IPS-20b (cell line): ENCODE measurements at regions not wholly inside any gene's neighbourhood (a gene's known extent, or its start where the extent isn't known, plus 50 kb on each side); places are given as distances from the start of the nearest gene placed in this dataset.

Experiments used
- H3K27ac ChIP-seq: one replicate; pipeline ENCODE4 v1.5.1; 2013; ENCODE audit warnings: low read length
- H3K27me3 ChIP-seq: 2 replicates; pipeline ENCODE4 v1.6.1; 2013; ENCODE audit warnings: mild to moderate bottlenecking, low read length, inconsistent platforms; ENCODE audit not compliant: insufficient read depth
- H3K36me3 ChIP-seq: 2 replicates; pipeline ENCODE4 v1.6.1; 2013; ENCODE audit warnings: low read depth, mild to moderate bottlenecking, inconsistent platforms, low read length, moderate library complexity; ENCODE audit not compliant: insufficient read depth
- H3K4me1 ChIP-seq: 2 replicates; pipeline ENCODE4 v1.6.1; 2013; ENCODE audit warnings: mild to moderate bottlenecking, control low read depth, inconsistent platforms, low read length, moderate library complexity; ENCODE audit not compliant: insufficient read depth
- H3K4me3 ChIP-seq: 2 replicates; pipeline ENCODE4 v1.5.1; 2013; ENCODE audit warnings: mild to moderate bottlenecking, low read length, inconsistent platforms
- H3K9ac ChIP-seq: 2 replicates; pipeline ENCODE4 v1.6.1; 2013; ENCODE audit warnings: low read depth, mild to moderate bottlenecking, inconsistent platforms, low read length, moderate library complexity
- H3K9me3 ChIP-seq: 2 replicates; pipeline ENCODE4 v1.6.1; 2013; ENCODE audit warnings: mild to moderate bottlenecking, low read depth, low read length, inconsistent platforms; ENCODE audit not compliant: insufficient read depth

- Histone ChIP-seq H3K27ac (no peak overlapping the region), H3K27me3 (no peaks in the 10 kb centered on the region), H3K4me1 (no peaks in the 10 kb centered on the region), H3K9ac (no peak overlapping the region), H3K36me3 (no peaks in the 10 kb centered on the region), H3K4me3 (no peak overlapping the region), H3K9me3 (no peaks in the 10 kb centered on the region)
These were observed 577.8 kb downstream of the ETNK1 start for GRCh38 chr12:23202728-23203127.

DNA sequence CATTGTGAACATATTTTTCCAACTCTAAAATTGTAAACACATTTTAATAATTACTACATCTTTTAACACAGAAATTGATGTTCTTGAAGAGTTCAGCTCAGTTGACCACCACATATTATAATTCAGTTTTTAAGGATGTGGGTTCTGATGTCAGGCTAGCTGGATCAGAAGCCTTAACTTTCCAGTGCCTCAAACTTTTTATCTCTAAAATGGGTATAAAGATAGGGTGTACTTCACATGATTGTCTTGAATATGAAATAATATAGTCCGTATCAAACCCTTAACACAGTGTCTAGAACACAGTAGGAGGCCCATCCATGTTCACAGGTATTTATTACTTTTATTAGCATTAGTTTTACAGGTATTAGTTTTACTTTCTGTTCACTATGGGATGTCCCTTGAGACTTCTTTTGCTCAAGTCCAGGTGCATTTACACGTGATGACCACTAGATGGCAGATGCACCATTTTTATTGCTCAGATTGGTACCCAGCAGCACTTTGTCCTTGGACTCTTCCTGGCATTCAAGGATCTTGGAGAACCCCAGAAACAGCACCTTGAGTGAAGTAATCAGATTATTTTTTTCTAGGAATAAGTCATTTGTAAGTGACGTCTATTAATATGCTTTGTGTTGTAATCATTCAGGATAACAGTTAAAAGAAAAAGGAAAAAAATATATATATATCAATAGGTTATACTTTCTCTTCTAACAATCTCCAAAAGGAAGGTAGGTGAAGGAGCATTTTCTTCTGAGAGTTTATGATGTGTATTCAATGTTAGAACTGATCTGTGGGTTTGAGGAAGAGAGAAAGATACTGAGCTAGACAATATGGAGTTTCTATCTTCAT is 580.2 kb downstream of the ETNK1 start:
- no peak overlapping the region for H3K9ac ChIP-seq
- H3K9me3 ChIP-seq: no peaks in the 10 kb centered on the region
- no peak overlapping the region for H3K27ac ChIP-seq
- H3K4me1 ChIP-seq: no peaks in the 10 kb centered on the region
- H3K27me3 ChIP-seq: no peaks in the 10 kb centered on the region
- H3K36me3 ChIP-seq: no peaks in the 10 kb centered on the region
- no peak overlapping the region for H3K4me3 ChIP-seq

DNA sequence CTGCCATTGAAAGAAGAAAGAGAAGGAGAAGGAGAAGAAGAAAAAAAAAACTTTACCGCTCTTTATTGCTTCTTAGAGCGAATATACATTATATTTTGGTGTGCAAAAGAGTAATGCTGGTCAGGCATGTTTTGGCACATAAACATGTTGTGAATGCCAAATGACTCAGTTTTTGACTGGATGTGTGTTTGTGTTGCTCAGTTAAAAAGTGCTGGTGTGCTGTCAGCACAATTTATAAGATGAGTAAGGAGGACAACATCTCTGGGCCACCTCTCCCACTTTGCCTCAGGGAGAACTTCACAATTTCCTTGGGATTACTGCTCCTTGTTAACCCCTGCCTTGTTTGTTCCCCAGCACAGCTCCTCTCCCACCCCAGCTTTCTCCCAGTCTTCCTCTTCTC is 584.8 kb downstream of the ETNK1 start:
- Histone ChIP-seq H3K36me3 (no peaks in the 10 kb centered on the region), H3K9me3 (peaks cover 3% of the 10 kb centered on the region; the same call in 1 of the 2 replicates), H3K4me3 (no peak overlapping the region), H3K27me3 (no peaks in the 10 kb centered on the region), H3K27ac (no peak overlapping the region), H3K4me1 (no peaks in the 10 kb centered on the region), H3K9ac (no peak overlapping the region)

DNA sequence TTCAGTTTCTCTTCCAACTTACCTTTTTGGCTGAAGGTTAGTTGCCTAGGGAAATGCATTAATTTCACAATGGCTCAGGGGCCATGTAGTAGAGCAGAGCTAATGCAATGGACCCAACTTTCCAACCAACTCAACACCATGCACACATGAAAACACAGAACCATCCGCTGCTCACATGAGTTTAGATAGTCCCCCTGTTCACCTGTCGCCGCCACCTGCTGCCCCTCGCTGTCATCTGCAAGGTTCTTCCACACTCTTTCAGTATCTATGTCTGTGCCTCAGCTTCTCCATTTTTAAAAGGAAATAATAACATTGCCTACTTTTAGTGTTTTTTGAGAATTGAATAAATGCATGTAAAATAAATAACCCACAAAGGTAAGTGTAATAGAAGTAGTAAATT is 585.6 kb downstream of the ETNK1 start:
- H3K27me3 ChIP-seq: no peaks in the 10 kb centered on the region
- peaks cover 7% of the 10 kb centered on the region for H3K9me3 ChIP-seq
- H3K9ac ChIP-seq: no peak overlapping the region
- no peaks in the 10 kb centered on the region for H3K4me1 ChIP-seq
- no peak overlapping the region for H3K4me3 ChIP-seq
- H3K27ac ChIP-seq: no peak overlapping the region
- H3K36me3 ChIP-seq: no peaks in the 10 kb centered on the region

DNA sequence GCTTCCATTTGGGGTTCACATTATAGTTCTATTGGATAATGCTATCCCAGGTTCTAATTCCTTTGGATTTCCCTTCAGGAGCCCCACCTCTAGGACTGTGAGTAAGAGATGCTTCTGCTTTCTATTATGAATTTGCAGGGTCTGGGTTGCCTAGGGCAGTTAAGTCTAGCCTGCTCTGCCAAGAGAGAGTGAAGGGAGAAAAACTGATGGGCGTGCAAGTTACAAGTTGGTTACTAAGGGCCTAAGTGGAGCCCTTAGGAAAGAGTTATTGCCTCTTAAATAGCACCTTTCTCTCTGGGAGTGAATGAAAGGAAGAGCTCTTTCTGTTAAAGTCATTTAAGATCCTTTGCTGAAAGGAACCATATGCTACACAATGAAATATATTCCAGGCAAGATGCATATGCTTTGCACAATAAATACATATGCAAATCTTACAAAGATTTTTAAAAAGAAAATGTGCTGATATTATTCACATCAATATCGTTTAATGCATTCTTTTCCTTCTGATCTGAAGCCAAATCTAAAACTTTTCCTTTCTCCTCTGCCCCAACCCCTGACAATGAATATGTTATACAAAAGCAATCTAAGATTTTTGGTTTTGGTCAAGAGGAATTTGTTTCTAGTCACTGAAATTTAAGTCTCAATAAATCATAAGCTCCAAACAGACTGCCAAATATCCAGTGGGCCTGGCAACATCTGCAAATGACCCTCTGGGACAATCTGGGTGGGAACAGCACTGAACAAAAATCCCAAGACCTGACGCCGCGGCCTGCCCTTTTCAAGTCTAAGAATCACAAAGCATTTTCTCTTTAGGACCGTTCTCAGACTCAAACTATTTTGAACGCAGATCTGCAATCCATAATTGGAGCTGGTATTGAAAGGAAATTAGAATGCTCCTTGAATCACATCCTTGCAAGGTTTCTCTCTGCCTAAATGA is 586.7 kb downstream of the ETNK1 start:
- Histone ChIP-seq H3K4me3 (no peak overlapping the region), H3K9ac (no peak overlapping the region), H3K4me1 (no peaks in the 10 kb centered on the region), H3K27ac (no peak overlapping the region), H3K27me3 (no peaks in the 10 kb centered on the region), H3K36me3 (no peaks in the 10 kb centered on the region), H3K9me3 (peaks cover 7% of the 10 kb centered on the region)

DNA sequence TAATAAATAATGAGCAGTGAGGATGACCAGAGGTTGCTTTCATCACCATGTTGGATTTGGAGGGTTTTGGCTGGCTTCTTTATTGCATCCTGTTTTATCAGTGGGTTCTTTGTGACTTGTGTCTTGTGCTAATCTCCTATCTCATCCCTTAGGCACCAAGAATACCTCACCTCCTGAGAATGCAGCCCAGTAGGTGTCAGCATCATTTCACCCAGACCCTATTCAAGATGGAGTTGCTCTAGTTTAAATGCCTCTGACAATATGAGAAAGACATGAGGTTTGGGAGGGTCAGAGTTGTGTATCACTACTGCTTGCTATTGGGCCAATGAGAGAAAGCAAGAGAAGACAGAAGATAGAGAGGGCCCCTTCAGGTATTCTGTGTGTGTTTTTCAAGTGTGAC is 592.2 kb downstream of the ETNK1 start:
- no peak overlapping the region for H3K9ac ChIP-seq
- no peaks in the 10 kb centered on the region for H3K36me3 ChIP-seq
- H3K4me1 ChIP-seq: no peaks in the 10 kb centered on the region
- H3K27ac ChIP-seq: no peak overlapping the region
- peaks cover 7% of the 10 kb centered on the region for H3K9me3 ChIP-seq
- H3K4me3 ChIP-seq: no peak overlapping the region
- no peaks in the 10 kb centered on the region for H3K27me3 ChIP-seq

- Histone ChIP-seq H3K27ac (no peak overlapping the region), H3K27me3 (no peaks in the 10 kb centered on the region), H3K4me1 (no peaks in the 10 kb centered on the region), H3K36me3 (no peaks in the 10 kb centered on the region), H3K4me3 (no peak overlapping the region), H3K9me3 (peaks cover 7% of the 10 kb centered on the region), H3K9ac (no peak overlapping the region)
These were observed 592.7 kb downstream of the ETNK1 start for GRCh38 chr12:23217667-23218066.

DNA sequence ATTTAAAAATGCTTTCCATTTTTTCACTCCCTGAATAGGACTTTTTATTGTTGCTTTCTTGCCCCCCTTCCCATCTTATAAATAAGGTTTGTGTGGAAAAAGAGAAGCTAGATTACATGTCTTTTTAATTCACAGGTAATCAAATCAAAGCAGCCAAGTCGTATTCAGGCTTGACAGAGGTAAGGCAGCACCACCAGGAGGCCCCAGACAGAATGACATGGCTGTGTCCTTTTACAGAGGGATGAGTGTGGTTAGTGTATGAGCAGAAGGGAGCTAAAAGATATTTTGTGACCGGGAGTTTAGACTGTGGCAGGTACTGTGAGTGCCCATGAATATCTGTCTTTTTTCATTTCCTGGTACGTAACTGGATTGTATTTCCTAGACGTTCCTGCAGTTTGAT is 596.1 kb downstream of the ETNK1 start:
- Histone ChIP-seq H3K27me3 (no peaks in the 10 kb centered on the region), H3K9ac (no peak overlapping the region), H3K9me3 (no peaks in the 10 kb centered on the region), H3K27ac (no peak overlapping the region), H3K4me1 (no peaks in the 10 kb centered on the region), H3K4me3 (no peak overlapping the region), H3K36me3 (no peaks in the 10 kb centered on the region)

DNA sequence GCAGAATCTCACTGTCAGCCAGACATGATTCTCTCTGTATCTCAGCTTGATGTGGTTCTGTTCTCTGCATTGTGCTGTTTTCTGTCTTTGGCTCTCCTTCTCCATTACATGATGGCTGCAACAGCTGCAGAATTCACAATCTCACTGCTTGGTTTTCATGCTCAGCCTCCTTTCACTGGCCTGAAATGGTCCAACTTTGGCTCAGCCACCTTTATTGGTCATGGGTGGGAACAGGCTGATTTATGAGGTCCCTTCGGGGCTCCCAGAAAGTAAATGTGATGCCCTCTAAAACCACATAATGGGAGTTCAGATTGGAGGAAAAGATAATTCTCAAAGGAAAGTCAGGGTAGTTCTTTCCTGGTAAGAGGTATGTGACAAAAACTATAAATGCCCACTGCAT is 597.0 kb downstream of the ETNK1 start:
- H3K4me1 ChIP-seq: no peaks in the 10 kb centered on the region
- H3K27ac ChIP-seq: no peak overlapping the region
- H3K9me3 ChIP-seq: no peaks in the 10 kb centered on the region
- no peaks in the 10 kb centered on the region for H3K36me3 ChIP-seq
- no peak overlapping the region for H3K4me3 ChIP-seq
- no peak overlapping the region for H3K9ac ChIP-seq
- H3K27me3 ChIP-seq: no peaks in the 10 kb centered on the region

GRCh38 chr12:23222801-23223200 is 597.8 kb downstream of the ETNK1 start:
- Histone ChIP-seq H3K9me3 (no peaks in the 10 kb centered on the region), H3K4me3 (no peak overlapping the region), H3K36me3 (no peaks in the 10 kb centered on the region), H3K27ac (no peak overlapping the region), H3K4me1 (no peaks in the 10 kb centered on the region), H3K9ac (no peak overlapping the region), H3K27me3 (no peaks in the 10 kb centered on the region)

- no peaks in the 10 kb centered on the region for H3K9me3 ChIP-seq
- no peaks in the 10 kb centered on the region for H3K4me1 ChIP-seq
- H3K9ac ChIP-seq: no peak overlapping the region
- H3K4me3 ChIP-seq: no peak overlapping the region
- H3K27me3 ChIP-seq: no peaks in the 10 kb centered on the region
- H3K27ac ChIP-seq: no peak overlapping the region
- H3K36me3 ChIP-seq: no peaks in the 10 kb centered on the region
These were observed 603.1 kb downstream of the ETNK1 start for GRCh38 chr12:23228101-23228500.

DNA sequence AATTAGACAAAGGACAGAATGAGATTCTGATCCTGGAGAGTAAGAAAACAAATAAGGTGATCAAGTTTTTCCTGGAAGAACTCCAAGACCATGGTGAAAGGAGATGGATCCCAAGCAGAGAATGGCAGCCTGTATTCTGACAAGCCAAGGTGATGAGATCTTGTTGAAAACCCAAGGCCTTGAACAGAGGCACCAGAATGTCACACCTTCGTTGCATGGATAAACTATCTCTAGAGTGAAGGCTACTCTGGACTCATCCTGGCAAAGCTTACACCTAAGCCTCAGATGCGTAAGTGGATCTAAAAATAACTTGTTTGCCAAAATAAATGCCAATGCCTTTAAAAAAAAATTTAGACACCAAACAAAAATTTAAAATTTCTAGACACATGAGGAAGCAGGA is 605.9 kb downstream of the ETNK1 start:
- no peak overlapping the region for H3K4me3 ChIP-seq
- no peaks in the 10 kb centered on the region for H3K27me3 ChIP-seq
- no peak overlapping the region for H3K9ac ChIP-seq
- H3K36me3 ChIP-seq: no peaks in the 10 kb centered on the region
- no peak overlapping the region for H3K27ac ChIP-seq
- H3K9me3 ChIP-seq: no peaks in the 10 kb centered on the region
- no peaks in the 10 kb centered on the region for H3K4me1 ChIP-seq
